DOHH2 (cell line): ENCODE measurements at regions not wholly inside any gene's neighbourhood (a gene's known extent, or its start where the extent isn't known, plus 50 kb on each side); places are given as distances from the start of the nearest gene placed in this dataset.

ENCODE experiments used
- EZH2phosphoT487 ChIP-seq: fragments of 200-600 bp; sonication (generic); IDR thresholded peaks from 2 replicates; pipeline ENCODE4 v1.6.1; 2017; ENCODE audit warnings: borderline replicate concordance, mild to moderate bottlenecking, antibody characterized with exemption, low read length, moderate library complexity, mixed read lengths
- TF ChIP-seq, protein P1 (sequence below): fragments of 200-600 bp; sonication (generic); IDR thresholded peaks from one replicate; pipeline ENCODE4 v1.5.1; 2014; ENCODE audit warnings: antibody characterized with exemption, mild to moderate bottlenecking, low read depth, low read length; ENCODE audit not compliant: poor library complexity, severe bottlenecking

DNA sequence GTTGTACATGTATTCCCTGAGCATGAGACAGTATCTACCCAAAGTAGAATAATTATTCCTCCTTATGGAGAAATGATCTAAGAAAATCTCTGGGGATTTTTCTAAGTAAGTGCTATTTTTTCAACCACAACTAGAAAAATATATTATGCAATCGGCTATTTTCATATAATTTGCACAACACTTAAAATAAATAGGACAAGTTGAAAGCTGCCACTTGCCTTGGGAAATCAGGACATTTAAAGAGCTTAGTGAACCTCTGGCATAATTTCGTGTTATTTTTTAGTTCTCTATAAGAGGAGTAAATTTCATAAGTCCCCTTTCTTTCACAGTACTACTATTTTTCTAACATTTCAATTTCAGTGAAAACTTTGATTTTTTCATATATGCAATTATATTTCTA, 672.1 kb downstream of the OTOL1 start:
- TF ChIP-seq, protein P1, sequence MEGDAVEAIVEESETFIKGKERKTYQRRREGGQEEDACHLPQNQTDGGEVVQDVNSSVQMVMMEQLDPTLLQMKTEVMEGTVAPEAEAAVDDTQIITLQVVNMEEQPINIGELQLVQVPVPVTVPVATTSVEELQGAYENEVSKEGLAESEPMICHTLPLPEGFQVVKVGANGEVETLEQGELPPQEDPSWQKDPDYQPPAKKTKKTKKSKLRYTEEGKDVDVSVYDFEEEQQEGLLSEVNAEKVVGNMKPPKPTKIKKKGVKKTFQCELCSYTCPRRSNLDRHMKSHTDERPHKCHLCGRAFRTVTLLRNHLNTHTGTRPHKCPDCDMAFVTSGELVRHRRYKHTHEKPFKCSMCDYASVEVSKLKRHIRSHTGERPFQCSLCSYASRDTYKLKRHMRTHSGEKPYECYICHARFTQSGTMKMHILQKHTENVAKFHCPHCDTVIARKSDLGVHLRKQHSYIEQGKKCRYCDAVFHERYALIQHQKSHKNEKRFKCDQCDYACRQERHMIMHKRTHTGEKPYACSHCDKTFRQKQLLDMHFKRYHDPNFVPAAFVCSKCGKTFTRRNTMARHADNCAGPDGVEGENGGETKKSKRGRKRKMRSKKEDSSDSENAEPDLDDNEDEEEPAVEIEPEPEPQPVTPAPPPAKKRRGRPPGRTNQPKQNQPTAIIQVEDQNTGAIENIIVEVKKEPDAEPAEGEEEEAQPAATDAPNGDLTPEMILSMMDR = no peak
- TF ChIP-seq EZH2phosphoT487 = no peak
